ENCODE measurements at regions not wholly inside any gene's neighbourhood (a gene's known extent, or its start where the extent isn't known, plus 50 kb on each side); places are given as distances from the start of the nearest gene placed in this dataset.

DNA sequence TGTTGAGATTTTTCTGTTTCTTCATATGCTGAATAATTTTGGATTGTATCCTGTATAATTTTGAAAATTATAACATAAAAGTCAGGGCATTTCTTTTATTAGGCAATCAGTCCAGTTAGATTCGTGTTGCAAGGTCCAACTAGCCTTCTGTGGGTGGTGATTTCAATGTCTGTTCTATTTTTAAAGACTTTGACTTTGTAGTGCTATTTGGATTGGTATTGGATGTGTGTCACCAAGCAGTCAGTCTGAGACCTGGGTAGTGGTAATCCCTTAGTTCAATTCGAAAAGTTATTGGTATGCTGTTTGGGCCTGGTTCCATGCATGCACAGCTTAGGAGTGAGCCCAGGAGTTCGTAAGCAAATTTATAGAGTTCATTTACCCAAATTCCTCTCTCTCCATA is 82.2 kb downstream of the EPDR1 start:
- DNase-seq, result no peak

DNA sequence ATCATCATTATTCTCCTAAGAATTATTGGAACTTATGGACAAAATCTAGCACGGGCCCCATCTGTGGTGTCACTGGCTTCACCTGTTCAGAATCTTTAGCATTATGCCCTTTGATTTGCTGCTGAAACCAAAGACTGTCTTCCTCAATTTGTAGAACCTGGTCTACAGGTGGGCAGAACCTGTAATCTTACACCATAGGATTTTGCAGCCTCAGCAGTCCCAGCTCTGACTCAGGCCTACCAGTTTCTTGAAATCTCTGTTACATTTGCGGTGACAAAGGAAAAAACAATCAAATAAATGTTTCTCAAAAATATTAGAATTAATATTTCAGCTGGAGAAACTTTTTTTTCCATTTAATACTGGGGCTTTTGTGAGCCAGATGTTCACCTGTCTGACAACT is 86.1 kb downstream of the EPDR1 start:
- no peak for DNase-seq

DNA sequence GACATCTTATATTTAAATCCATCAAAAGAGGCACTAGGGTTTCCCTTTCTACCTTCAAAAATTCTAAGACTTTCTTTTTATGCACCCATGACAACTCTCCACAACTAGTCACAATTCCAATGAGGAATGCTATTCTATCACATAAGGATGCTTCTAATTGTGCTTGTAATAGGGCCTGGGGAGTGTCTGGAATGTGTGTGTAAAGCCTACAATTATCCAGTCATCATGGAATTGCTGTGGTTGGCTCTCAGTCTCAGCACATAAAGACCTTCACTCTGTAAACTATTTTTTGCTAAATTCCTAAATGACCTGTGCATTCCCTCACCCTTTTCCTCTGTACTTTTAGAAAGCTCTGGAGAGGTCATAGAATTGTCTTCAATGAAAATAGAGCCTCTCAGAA is 86.7 kb downstream of the EPDR1 start:
- DNase-seq, result no peak

DNA sequence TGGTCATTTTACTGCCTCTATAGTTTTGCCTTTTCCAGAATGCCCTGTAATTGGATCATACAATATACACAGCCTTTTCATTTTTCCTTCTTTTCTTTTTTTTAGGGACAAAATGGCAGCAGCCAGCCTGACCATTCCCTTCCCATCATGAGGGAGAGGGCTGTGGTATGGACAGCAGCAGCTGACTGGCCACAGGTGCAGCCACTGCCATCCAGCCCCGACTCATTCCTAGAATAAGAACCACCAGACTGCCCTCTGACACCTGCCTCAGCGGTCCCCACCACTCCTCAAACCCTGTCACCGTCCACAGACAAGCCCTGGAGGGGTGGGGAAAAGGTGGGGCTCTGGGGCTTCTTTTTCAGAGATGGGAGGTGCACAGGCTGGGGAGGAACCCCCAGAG is 92.8 kb downstream of the EPDR1 start:
- no peak for DNase-seq

DNA sequence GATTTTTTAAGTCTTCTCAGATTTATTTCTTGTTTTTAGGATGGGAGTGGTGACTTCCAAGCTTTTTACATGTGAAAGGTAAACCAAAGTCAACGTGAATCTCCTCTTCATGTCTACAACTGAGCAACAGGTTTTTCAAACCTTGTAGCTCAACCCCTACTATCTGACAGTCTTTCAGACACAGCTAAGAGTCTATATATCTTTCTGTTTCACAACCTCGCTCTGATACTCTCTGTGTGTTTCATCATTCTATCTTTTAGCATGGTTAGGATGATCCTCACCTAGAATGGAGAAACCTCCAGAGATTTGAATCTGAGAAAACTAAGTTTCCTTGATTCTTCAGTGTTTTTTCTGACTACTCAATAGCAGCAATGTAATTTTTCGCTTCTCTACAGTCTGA is 96.1 kb downstream of the EPDR1 start:
- no peak for DNase-seq

DNA sequence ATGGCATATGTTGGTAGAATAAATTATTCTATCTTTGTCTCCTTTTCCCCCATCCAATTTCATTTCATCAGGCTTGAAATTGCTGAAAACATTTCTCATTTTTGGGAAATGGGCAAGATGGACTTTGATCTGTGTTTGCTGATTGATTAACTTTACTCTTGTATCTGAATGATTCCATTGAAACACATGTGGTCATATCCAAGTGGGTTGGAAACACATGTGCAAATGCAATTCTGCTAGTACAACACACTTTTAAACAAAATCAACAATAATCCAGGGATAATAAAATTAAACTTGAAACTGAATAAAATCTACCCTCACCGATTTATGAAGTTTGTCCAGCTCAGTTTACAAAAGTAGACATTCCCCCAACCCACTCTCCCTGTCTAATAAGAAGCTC is 96.9 kb downstream of the EPDR1 start:
- no peak for DNase-seq

DNA sequence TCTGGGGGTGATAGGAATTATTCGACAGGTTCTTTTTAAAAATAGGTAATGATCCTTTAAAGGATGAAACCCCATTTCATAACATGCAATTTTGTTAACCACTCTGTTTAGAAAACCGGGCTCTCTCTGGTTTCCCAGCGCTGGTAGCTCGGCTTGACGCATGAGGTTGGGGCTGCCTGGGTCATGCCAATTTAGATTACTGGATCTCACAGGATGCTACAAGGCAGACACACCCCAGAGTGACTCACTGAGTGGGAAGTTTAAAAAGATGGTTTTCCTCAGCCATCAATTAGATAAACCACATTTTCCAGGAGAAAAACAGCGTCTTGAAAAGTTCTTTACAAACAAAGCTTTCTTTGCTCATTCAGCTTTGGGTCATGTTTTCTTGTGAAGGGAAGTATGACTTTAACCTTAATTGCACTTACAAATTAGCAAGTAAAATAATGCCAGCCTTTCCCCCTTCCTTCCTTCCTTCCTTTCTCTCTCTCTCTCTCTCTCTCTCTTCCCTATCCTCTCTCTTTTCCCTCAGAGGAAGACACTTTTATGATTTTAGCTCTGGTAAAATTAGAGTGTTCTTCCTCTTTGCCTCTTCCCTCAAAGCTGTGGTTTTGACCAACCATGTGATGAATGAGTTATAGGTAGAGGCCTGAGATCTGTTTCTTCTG is 99.8 kb downstream of the EPDR1 start:
- DNase-seq, result no peak

DNA sequence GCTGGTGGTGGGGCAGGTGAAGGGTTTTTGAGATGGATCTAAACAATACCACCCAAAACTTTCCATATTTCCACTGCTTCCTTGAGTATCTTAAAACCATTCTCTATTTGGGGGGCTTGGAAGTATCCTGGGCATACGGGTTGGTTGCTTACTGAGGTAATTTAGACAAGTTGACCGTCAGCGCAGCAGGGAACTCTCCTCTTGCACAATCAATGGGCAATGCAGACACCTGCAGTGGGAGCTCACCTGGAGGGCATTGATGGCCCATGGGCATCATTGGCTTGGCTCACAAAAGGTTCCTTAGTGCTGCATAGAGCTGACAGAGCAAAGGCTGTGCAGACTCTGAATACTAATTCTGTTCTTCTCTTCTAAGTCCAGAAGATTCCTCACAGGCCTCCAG is 101.5 kb downstream of the EPDR1 start:
- no peak for DNase-seq

DNA sequence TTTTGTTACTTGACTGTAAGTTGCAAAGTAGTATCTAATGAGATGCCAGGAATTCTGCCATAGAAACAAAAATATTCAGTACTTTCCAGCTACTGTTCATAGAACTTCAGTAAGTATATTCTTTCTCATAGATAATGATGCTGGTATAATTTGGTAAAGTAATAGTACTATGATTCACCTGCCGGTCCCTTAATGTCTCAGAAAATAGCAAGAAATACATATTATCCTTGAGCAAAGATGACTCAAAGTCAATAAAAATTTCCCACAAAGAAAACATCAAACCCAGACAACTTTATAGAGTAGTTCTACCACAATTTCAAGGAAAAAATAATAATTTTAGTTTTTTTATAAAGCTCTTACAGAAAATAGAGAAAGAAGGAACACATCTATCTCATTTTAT is 105.4 kb downstream of the EPDR1 start:
- no peak for DNase-seq

DNA sequence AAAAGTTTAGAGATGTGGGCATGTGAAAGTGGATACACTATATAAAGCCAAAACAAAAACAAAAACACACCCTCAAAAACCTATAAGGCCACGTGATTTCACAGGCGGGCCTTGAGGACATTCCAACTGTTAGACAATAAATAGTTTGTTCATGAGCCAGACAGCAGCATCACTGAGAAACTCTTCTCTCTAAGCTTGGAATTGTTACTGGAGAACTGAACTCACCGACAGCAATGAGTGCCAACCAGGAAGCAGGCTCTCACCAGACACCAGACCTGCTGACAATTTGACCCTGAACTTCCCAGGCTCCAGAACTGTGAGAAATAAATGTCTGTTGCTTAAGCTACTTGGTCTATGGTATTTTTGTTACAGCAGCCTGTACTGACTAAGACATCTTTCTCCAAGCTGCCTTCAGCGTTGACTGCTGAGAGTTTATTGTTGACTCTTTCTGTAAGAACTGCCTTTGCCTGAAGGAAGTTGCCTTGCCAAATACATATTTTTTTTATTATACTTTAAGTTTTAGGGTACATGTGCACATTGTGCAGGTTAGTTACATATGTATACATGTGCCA is 107.5 kb downstream of the EPDR1 start:
- DNase-seq, result no peak

DNA sequence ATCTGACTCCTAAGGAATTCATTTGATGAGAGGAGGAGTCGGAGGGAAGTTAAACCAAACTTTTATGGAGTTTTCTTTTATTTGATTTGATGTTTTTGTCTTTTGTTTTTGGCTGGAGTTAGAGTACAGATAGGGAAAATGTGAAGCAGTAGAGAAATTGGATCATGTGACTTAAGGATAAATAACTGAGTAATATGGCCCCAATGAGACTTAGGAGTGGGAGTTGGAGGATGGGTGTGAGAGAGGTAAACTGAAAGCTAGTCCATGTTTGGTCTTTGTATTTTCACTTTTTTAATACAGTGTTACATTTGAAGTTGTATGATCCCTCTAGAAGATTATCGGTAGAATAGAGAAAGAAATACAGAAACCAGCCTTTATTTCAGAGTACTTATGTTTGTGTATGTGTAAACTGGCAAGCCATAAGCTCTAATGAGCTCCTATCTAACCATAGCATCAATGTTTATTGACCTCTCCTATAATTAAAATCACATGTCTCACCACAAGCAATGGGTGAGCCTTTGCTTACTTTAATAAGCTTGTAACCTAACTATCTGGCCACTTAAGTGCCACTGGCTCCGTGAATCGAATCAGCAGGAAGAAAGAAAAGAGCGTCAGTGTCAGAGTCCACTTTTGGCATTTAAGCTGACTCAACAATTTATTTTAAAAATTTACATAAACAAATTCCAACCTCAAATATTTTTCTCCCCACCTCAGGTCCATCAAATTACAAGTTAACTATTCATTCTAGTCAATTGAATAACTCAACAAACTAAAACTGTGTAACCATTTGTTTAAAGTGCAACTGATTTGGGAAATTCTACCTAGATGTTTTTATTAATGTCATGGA is 113.8 kb downstream of the EPDR1 start:
- DNase-seq, result no peak

DNA sequence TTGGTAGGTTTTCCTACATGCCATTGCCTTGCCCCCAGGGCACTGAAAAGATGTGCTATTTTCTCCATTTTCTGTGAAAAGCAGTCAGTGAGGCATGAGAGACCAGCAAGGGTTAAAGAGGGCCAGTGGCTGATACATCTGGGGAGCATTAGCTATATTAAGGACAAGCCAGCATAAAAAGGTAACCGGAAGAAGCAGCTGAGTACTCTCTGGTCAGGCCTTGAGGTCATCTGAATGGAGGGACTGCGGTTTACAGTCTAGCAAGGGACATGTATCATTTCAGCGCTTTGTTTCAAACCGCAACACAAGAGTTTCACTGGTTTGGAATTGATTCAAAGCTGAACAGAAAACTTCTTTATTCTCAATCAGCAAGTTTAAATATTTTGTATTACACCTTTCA is 120.4 kb downstream of the EPDR1 start:
- DNase-seq, result no peak

DNA sequence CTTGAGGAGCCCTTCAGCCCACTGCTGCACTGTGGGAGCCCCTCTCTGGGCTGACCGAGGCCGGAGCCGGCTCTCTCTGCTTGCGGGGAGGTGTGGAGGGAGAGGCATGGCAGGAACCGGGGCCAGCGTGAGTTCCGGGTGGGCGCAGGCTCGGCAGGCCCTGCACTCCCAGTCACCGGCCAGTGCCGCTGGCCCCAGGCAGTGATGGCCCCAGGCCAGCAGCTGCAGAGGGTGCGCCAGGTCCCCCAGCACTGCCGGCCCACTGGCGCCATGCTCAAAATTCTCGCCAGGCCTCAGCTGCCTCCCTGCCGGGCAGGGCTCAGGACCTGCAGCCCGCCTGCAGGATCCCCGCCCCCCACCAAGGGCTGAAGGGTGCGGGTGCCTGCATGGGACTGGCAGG is 128.4 kb upstream of the STARD3NL start:
- DNase-seq, result no peak

DNA sequence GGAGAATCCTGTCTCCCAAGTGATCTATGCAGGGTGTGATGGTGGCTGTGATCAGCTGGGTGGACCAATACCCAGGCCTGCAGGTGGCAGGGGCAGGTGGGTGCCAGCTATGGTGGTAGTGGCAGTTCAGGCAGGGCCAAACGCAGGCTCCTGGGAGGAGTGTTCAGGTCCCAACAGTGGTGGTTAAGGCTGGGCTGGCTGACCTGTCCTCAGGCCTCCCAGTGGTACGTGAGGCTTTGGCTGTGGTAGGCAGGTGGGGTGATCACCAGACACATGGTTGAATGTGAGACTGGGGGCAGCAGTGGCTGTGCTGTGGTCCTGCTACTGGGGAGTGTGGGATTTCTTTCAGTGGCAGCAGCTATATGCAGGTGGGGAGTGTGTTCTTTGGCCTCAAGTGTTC is 126.7 kb upstream of the STARD3NL start:
- no peak for DNase-seq

DNA sequence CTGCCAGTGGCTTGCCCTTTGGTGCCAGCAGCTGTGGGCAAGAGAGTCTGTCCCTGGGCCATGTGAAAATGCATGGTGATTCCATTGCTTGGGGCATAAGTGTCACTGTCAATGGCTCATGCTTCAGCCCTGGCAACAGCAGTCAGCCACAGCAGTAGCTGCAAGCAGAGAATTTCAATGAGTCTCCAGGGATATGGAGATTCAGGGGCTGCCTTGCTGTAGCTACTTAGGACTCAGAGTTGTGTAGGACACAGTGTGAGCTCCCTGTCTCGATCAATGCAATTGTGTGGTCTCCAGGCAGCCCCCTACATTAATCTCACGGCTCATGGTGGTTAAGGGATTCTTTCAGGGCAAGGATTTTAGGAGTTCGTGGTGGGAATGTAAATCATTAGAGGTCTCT is 126.3 kb upstream of the STARD3NL start:
- DNase-seq, result no peak

DNA sequence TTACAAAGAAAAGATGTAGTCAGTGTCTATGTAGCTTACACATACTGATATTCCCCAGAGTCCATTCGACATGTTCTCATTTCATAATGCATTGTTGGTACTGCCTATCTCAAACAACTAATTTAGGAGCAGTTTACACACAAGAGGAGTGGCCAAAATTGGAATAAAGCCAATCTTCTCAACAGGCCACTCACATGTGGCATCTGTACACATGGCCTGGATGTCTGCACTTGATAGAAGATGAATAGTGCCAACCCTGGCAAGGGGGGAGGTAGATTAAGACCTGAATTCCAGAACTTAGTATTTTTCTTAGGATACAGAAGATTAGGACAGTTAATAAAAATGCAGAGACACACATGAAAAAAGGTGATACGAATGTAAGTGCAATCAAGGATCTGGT is 125.3 kb upstream of the STARD3NL start:
- no peak for DNase-seq

DNA sequence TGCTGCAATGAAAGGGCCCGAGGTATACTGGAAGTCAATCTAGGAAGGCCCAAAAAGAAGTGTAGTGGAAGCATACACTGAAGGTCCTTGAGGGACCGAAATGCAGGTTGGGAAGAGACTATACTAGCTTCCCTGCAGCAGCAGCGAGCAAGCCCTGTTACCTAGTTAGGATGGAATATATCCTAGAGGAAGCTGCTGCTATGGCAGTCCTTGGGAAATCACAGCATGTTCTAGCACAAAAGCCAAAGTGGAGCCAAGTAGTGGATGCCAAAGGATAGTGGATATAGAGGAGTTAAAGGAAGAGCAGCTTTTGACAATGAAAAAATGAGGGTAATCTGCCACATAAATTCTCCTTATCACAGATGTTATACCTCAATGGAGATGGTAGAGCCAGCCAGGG is 123.8 kb upstream of the STARD3NL start:
- no peak for DNase-seq

DNA sequence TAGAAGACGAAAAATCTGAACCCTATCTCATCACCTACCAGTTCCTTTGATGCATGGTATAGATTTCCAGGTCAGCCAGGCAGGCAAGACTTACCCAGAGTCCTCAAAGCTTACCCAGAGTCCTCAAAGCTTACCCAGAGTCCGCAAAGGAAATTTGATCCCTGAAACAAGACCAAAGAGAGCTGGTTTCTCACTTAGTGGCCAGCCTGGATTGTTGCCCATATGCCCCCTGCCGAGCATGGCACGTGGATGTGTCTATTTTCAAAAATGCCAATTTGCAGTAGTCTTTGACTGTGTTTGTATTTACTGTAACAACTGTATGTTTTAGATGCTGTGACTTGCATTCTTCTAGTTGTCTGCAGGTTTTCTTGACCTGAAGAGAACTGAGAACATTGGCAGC is 120.2 kb upstream of the STARD3NL start:
- no peak for DNase-seq

DNA sequence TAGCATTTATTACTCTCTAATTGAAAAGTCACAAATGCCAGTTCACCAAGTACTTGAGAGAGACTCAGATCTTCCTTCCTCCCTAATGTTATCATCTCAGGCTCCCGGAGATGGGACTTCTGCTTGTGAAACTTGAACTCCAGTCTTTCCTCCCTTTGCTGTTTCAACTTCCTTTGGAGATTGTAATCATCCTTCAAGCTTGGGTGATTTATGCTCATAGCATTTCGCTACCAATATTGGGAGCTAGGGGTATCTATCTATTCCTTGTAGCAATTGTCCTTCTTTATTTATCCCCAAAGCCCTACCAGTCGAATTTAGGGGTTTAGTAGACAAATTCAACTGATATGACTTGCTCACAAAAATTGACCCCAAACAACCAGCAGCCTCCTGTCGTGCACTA is 117.9 kb upstream of the STARD3NL start:
- no peak for DNase-seq

DNA sequence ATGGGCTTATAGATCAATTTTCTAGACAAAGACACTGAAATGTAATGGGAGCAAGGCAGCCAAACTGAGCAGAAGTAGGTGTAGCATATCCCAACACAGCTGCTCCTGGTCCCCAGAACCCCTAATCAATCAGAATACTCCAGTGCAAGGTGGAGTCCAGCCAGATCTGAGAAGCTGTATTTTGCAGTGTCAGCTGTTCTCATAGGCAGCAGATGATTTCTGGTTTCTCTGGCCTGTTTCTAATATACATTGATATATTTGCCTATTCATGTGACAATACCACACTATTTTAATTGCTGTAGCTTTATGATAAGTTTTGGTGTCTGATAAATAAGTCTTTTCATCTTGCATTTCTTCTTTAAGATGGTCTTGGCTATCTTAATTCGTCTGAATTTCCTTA is 117.4 kb upstream of the STARD3NL start:
- no peak for DNase-seq

DNA sequence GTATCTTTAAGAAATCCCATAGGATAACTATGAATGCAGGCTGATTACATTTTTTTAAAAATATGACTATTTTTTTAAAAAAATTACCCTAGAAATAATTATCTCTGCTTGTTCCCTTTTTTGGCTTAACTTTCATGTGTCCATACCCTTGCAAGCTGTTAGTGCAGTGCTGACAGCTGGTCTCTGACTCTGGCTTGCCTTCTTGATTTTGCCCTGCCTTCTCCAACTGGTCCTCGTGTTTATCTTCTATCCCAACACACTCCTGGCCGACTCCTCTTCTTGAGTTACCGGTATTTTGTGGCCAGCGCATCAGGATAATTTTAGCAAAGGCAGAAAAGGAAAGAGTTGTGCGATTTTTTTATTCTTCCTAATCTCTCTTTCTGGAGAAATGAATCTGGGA is 111.7 kb upstream of the STARD3NL start:
- no peak for DNase-seq

DNA sequence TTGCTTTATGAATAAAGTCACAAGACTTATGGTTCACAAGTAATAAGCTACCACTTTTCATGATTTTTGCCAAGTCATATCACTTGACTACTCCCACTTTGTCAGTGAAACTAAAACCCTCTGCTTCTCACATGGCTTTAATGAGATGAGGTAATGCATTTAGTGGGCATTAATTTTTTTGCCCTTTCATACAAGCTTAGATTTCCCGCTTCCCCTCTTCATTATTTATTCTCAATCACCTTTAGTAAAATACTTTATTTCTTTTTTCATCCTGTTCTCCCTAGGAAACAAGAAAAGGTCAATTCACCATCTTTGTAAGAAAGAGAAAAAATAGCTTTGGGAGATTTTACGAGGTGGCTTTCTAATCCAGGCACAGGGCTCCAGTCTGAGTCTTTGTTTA is 109.6 kb upstream of the STARD3NL start:
- DNase-seq, result no peak

DNA sequence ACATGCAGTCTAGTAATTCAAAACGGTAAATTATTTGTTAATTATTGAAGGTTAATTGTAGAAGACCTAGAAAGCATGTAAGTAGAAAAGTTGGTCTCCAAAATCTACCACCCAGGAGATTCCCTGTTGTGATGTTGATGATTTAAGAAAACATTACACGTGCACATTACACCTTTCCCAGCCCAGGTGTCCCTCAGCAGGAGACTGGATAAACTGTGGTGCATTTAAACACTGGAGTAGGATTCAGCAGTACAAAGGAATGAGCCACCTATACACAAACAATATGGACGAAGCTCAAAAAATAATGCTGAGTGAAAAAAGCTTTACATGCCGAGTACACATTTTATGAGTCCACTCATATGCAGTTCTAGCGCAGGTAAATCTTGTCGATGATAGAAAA is 109.0 kb upstream of the STARD3NL start:
- no peak for DNase-seq

DNA sequence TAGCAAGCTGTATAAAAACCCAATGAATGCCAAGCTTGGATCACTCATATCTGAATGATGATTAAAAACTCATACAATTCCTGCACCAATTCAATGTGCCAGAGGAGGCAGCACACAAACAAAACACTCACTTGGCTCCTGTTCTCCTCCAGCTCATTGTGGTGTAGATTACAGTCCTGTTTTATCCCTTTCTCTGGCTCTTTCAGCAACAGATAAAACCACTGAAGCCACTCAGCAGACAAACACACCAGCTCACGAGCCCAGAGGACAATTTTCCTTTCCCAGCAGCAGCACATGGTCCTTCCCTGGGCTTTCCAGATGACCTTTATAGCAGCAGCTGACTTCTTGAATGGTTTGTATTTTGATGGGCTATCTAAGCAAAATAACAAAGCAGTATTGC is 107.3 kb upstream of the STARD3NL start:
- no peak for DNase-seq

DNA sequence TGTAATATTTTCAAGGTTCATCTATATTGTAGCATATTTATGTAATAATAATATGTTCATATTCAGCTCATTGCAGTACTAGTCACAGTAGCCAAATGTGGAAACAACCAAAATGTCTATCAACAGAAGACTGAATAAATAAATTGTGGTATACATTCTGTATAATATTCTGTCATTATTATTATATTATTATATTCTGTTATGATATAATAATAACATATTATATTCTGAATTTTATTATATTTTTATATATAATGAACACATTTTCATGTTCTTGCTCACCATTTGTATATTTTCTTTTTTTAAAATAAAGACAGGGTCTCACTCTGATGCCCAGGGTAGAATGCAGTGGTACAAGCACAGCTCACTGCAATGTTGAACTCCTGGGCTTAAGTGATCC is 91.2 kb upstream of the STARD3NL start:
- DNase-seq, result no peak
